Fibroblast of skin of scalp (primary cell): ENCODE measurements at regions not wholly inside any gene's neighbourhood (a gene's known extent, or its start where the extent isn't known, plus 50 kb on each side); places are given as distances from the start of the nearest gene placed in this dataset.

Source experiments
- DNase-seq: peaks from one replicate; pipeline ENCODE4 v3.0.0-alpha.2; 2013

DNA sequence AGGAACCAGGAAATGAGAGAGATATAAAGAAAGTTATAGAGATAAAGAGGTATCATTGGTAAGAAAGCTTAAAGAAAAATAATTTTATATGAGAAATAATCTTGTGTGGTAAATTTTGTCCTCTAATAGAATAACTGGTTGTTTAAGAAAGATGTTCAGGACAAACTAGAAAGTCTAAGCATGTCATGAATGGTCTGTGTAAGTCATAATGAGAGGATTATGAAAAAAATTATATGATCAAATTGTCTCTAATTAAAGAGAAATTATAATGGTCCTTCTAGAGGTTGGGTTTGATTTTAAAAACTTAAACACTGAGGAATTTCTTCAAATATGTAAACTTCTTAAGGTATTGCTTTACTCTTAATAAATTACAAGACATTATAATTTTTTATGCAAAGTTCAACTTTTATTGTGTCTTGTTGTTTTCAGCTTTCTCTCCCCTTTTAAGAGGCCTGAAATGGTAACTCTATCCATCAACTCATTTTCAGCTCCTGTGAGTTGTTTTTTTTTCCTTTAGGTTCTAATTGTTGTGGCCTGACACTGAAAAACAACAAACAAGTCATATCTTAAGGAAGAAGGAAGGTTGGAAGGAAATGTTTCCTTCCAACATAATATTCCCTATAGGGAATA is 88.2 kb upstream of the CNOT2 start:
- DNase-seq = no peak

DNA sequence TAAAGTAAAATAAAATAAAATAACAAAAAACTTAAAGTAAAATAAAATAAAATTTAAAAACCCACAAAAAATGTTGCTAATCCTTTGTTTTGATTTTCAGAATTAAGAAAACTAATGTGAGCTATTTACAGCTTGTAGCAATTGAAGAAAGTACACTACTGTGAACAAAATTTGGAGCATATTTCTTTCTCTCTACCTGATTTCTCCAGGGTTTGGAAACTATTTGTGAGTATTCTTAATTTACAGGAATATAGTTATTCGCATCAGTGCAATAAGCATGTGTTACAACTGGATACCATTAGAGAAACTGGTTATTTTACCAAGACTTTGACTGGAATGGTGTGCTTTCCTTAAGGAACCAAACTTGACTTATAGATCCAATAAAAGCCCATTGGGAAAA is 86.1 kb upstream of the CNOT2 start:
- no peak for DNase-seq

GRCh38 chr12:70165450-70165849 is 77.8 kb upstream of the CNOT2 start:
- no peak for DNase-seq

DNA sequence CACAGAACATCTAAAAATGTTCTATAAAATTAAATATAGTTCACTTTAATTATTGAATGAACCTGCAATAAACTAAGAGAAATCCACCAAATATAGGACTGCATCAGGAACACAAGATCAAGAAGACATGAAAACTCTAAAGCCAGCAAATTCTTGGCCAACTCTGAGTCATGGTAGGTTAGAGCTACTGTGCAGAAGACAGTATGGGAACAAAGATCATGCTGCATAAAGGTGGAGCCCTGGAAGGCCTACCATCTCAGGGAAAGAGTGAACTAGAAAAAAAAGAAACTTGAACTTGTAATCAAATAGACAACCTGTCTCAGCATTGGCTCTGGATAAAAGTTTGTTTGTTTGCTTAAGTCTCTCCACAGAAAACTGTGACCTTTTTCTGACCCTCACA is 66.9 kb upstream of the CNOT2 start:
- DNase-seq = no peak

- DNase-seq = no peak
These were observed 65.6 kb upstream of the CNOT2 start for GRCh38 chr12:70177631-70178030.

- DNase-seq = no peak
These were observed 65.2 kb upstream of the CNOT2 start for GRCh38 chr12:70178038-70178437.

DNA sequence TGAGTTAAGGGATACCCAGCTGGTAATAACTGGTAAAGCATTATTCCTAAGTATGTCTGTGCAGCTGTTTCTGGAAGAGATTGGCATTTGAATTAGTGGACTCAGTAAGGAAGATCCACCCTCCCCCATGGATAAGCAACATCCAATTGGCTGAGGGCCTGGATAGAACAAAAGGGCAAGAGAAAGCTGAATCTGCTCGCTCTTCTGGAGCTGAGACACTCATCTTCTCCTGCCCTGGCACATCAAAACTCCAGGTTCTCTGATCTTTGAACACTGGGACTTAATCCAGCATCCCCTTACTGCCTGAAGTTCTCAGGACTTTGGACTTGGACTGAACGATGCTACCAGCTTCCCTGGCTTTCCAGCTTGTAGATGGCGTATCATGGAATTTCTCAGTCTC is 63.1 kb upstream of the CNOT2 start:
- DNase-seq = no peak

- DNase-seq = no peak
These were observed 57.9 kb upstream of the CNOT2 start for GRCh38 chr12:70185301-70185700.

GRCh38 chr12:70186436-70186835 is 56.8 kb upstream of the CNOT2 start:
- no peak for DNase-seq

GRCh38 chr12:70190262-70191010 is 52.8 kb upstream of the CNOT2 start:
- DNase-seq = peak; percentile 75
